ENCODE measurements at regions not wholly inside any gene's neighbourhood (a gene's known extent, or its start where the extent isn't known, plus 50 kb on each side); places are given as distances from the start of the nearest gene placed in this dataset.

DNA sequence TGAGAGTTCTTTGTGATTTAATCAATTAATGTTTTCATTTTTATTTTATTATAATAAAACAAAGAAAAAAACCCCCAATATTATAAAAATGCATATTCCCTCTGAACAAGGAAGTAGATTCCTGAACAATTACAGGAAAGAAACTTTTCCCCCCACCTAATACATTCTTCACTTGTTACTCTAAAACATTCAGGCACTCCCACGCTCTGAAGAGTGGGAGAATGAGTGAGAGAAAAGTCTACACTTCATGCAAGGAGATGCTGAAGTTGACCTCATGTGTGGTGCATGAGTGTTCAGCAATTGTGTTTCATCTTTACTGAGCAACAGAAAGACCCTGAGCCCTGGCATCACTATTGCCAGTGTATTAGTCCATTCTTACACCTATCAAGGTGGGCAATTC, 244.2 kb upstream of the IGFBP3 start:
- TF ChIP-seq, protein P1, sequence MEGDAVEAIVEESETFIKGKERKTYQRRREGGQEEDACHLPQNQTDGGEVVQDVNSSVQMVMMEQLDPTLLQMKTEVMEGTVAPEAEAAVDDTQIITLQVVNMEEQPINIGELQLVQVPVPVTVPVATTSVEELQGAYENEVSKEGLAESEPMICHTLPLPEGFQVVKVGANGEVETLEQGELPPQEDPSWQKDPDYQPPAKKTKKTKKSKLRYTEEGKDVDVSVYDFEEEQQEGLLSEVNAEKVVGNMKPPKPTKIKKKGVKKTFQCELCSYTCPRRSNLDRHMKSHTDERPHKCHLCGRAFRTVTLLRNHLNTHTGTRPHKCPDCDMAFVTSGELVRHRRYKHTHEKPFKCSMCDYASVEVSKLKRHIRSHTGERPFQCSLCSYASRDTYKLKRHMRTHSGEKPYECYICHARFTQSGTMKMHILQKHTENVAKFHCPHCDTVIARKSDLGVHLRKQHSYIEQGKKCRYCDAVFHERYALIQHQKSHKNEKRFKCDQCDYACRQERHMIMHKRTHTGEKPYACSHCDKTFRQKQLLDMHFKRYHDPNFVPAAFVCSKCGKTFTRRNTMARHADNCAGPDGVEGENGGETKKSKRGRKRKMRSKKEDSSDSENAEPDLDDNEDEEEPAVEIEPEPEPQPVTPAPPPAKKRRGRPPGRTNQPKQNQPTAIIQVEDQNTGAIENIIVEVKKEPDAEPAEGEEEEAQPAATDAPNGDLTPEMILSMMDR (IDR thresholded peaks at IDR 0.05): no peak

DNA sequence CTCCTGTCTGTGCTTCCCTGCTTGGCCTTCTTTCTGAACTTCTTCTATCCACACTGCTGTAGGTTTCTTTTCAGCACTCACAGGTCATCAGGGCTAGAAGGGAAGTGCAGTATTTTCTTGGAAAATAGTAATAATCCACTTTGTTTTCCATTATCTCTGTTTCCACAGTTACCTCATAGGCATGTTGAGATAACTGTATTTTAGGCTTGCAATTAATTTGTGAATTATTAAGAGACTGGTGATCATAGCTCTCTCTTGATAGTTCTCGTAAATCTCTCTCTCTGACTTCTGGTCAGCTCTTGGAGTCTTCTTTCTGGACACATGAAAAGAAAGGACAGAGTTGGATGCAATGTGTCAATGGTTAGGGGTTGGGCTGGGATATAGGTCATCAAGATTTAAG, 243.6 kb upstream of the IGFBP3 start:
- TF ChIP-seq, protein P1 (IDR thresholded peaks at IDR 0.05): no peak

DNA sequence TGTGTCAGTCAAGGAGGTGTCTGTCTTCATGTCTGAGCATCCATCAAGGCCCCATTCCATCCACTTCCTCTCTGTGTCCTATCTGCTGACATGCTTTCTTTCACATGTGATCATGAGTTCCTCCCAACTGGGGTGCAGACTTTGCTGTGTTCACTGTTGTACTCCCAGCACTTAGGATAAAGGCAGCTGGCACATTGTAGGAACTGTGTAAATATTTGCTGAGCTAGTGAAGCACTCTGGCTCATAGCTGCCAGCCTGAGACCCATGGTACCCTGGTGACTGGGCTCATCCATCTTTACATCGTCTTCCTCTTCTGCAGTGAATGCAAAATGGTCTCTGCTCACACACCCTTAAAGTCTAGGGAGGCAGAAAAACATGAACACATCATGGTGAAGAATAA, 242.2 kb upstream of the IGFBP3 start:
- TF ChIP-seq, protein P1 (IDR thresholded peaks at IDR 0.05): no peak

DNA sequence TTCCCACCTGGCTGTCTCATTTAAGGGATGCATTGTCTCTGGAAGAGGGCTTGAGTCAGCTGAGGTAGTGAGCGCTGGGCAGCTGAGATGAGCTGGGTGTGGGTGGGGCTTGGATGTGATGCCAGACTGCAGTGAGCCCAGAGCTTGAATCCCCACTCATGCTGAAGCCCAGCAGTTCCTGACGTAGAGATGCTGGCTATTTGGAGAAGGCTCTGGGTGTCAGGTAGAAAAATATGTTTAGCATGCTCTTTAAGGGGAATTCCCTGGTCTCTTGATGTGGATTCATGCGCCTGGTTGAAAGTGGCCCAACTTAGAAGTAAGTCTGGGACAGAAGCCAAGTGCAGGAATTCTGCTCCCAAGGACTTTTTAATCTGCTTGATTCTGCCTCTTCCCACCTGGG, 241.5 kb upstream of the IGFBP3 start:
- TF ChIP-seq, protein P1 (IDR thresholded peaks at IDR 0.05): no peak

DNA sequence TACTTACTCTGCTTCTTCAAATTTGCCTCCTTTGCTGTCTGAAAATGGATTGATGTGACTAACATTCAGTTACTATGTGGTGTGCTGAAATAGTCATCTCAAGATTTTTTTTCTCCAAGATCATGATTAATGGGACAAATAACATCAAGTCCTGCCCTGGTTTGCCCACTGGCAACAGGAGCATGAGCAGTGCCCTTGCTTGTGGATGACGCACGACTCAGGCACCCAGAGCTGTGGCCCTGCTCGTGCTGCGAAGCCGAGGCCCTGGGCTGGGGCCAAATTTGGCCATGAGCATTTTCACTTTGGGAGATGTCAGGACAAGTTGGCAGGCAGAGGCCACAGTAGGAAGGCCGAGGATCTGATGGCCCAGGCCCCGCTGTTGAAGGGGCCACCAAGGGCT, 239.8 kb upstream of the IGFBP3 start:
- TF ChIP-seq, protein P1 (IDR thresholded peaks at IDR 0.05): no peak

DNA sequence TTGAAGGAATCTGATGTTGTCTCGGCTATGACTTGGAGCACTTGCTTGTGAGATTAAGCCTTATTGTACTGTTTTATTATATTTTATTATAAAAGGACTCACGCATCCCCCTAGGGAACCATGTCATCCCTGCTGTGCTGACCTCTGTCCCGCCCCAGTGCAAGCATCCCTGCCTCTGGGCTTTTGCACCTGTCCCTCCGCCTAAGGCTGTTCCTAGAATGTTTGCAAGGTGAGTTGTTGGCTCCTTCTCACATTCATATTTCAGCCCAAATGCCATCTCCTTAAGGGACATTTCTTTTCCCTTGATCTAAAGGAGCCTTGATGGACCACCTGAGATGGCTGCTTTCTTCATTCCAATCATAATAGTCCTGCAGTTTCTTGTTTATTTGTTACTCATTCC, 236.9 kb upstream of the IGFBP3 start:
- TF ChIP-seq, protein P1 (IDR thresholded peaks at IDR 0.05): no peak

DNA sequence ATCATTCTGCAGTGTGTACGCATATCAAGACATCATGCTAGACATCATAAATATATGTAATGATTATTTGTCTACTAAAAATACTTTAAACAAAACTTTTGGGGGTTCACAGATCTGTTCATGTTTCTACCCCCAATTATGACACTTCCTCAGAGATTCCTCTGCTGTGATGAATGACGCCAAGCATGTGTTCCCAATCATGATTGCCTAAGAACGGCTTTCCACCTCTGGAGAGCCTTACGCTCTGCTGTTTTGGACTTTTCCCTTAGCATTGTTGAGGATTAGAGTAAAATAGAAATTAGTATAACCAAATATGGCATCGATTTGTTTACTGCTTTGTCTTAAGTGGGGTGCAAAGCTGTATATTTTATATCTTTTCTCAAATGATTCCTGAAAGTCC, 236.3 kb upstream of the IGFBP3 start:
- TF ChIP-seq, protein P1 (IDR thresholded peaks at IDR 0.05): no peak

DNA sequence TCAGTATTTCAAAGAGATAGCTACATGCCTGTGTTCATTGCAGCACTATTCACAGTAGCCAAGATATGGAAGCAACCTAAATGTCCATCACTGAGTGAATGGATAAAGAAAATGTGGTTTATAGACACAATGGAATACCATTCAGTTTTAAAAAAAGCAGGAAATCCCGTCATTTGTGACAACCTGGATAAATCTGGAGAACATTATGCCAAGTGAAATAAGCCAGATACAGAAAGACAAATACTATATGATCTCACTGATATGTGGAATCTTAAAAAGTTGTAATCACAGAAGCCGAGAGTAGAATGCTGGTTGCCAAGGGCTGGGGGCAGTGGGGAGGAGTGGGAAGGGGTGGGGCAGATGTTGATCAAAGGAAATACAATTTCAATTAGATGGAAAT, 235.8 kb upstream of the IGFBP3 start:
- TF ChIP-seq, protein P1 (IDR thresholded peaks at IDR 0.05): no peak

All from LNCAP (cell line).